H9 (cell line): ENCODE measurements at regions not wholly inside any gene's neighbourhood (a gene's known extent, or its start where the extent isn't known, plus 50 kb on each side); places are given as distances from the start of the nearest gene placed in this dataset.

ENCODE experiments used
- DNase-seq: peaks from one replicate; pipeline ENCODE4 v3.0.0-alpha.2; 2017
- H2AFZ ChIP-seq: one replicate; pipeline ENCODE4 v1.6.1; 2013; ENCODE audit warnings: mild to moderate bottlenecking, low read length, control low read depth, moderate library complexity
- H2AK5ac ChIP-seq: 2 replicates; pipeline ENCODE4 v1.6.1; 2013; ENCODE audit warnings: low read length, control low read depth, mixed read lengths; ENCODE audit not compliant: insufficient read length
- H2BK120ac ChIP-seq: one replicate; pipeline ENCODE4 v1.6.1; 2013; ENCODE audit warnings: low read depth, mild to moderate bottlenecking, low read length, control low read depth, inconsistent platforms; ENCODE audit not compliant: poor library complexity, severe bottlenecking
- H2BK12ac ChIP-seq: 2 replicates; pipeline ENCODE4 v1.6.1; 2013; ENCODE audit warnings: low read length, control low read depth, mixed read lengths, low read depth; ENCODE audit not compliant: insufficient read length
- H2BK15ac ChIP-seq: 2 replicates; pipeline ENCODE4 v1.6.1; 2013; ENCODE audit warnings: low read depth, low read length, control low read depth
- H2BK20ac ChIP-seq: one replicate; pipeline ENCODE4 v1.6.1; 2013; ENCODE audit warnings: low read depth, mild to moderate bottlenecking, low read length, control low read depth, inconsistent platforms; ENCODE audit not compliant: poor library complexity, severe bottlenecking
- H2BK5ac ChIP-seq: 2 replicates; pipeline ENCODE4 v1.6.1; 2013; ENCODE audit warnings: low read length, control low read depth, mixed read lengths; ENCODE audit not compliant: insufficient read length
- H3K14ac ChIP-seq: 2 replicates; pipeline ENCODE4 v1.6.1; 2013; ENCODE audit warnings: low read length, control low read depth; ENCODE audit not compliant: insufficient read depth
- H3K18ac ChIP-seq: 2 replicates; pipeline ENCODE4 v1.6.1; 2013; ENCODE audit warnings: low read depth, mild to moderate bottlenecking, mixed read lengths, low read length, control low read depth; ENCODE audit not compliant: insufficient read length
- H3K23ac ChIP-seq: 2 replicates; pipeline ENCODE4 v1.6.1; 2013; ENCODE audit warnings: low read length, control low read depth, mixed read lengths, low read depth; ENCODE audit not compliant: insufficient read length
- H3K23me2 ChIP-seq: 2 replicates; pipeline ENCODE4 v1.6.1; 2013; ENCODE audit warnings: low read depth, mild to moderate bottlenecking, mixed read lengths, low read length, control low read depth; ENCODE audit not compliant: insufficient read length, poor library complexity, severe bottlenecking
- H3K27ac ChIP-seq: 2 replicates; pipeline ENCODE4 v1.5.1; 2013; ENCODE audit warnings: low read length, control low read depth, mixed read lengths, low read depth; ENCODE audit not compliant: insufficient read length
- H3K27me3 ChIP-seq: 2 replicates; pipeline ENCODE4 v1.6.1; 2013; ENCODE audit warnings: low read length, control low read depth, inconsistent platforms; ENCODE audit not compliant: insufficient read depth
- H3K4ac ChIP-seq: 2 replicates; pipeline ENCODE4 v1.6.1; 2013; ENCODE audit warnings: low read depth, mild to moderate bottlenecking, control low read depth, inconsistent platforms, low read length, moderate library complexity
- H3K4me1 ChIP-seq: 2 replicates; pipeline ENCODE4 v1.6.1; 2013; ENCODE audit warnings: low read length, control low read depth, inconsistent platforms; ENCODE audit not compliant: insufficient read depth
- H3K4me2 ChIP-seq: 2 replicates; pipeline ENCODE4 v1.6.1; 2013; ENCODE audit warnings: low read length, control low read depth, mixed read lengths; ENCODE audit not compliant: insufficient read length, insufficient read depth
- H3K56ac ChIP-seq: 2 replicates; pipeline ENCODE4 v1.6.1; 2013; ENCODE audit warnings: low read depth, mild to moderate bottlenecking, mixed read lengths, low read length, control low read depth; ENCODE audit not compliant: insufficient read length
- H3K79me1 ChIP-seq: 2 replicates; pipeline ENCODE4 v1.6.1; 2013; ENCODE audit warnings: low read depth, mild to moderate bottlenecking, moderate library complexity, low read length, control low read depth, inconsistent platforms; ENCODE audit not compliant: insufficient read depth, poor library complexity, severe bottlenecking
- H3K79me2 ChIP-seq: 2 replicates; pipeline ENCODE4 v1.6.1; 2013; ENCODE audit warnings: low read length, control low read depth, inconsistent platforms; ENCODE audit not compliant: insufficient read depth
- H3K9ac ChIP-seq: 2 replicates; pipeline ENCODE4 v1.6.1; 2013; ENCODE audit warnings: low read length, control low read depth, mixed read lengths; ENCODE audit not compliant: insufficient read length; ENCODE audit errors: extremely low read depth
- H3K9me3 ChIP-seq: one replicate; pipeline ENCODE4 v1.6.1; 2013; ENCODE audit warnings: low read depth, low read length, inconsistent platforms; ENCODE audit not compliant: control insufficient read depth
- H3T11ph ChIP-seq: one replicate; pipeline ENCODE4 v1.6.1; 2013; ENCODE audit warnings: mild to moderate bottlenecking, low read length, control low read depth, inconsistent platforms
- H4K20me1 ChIP-seq: one replicate; pipeline ENCODE4 v1.6.1; 2013; ENCODE audit not compliant: control insufficient read depth, insufficient read length, insufficient read depth
- H4K5ac ChIP-seq: 2 replicates; pipeline ENCODE4 v1.6.1; 2013; ENCODE audit warnings: low read depth, mild to moderate bottlenecking, mixed read lengths, low read length, control low read depth; ENCODE audit not compliant: insufficient read length
- H4K8ac ChIP-seq: replicated peaks from 2 replicates; pipeline ENCODE4 v1.6.1; 2013; ENCODE audit warnings: low read length, control low read depth, mixed read lengths, low read depth; ENCODE audit not compliant: insufficient read length
- H4K91ac ChIP-seq: 2 replicates; pipeline ENCODE4 v1.6.1; 2013; ENCODE audit warnings: low read depth, mild to moderate bottlenecking, moderate library complexity, mixed read lengths, low read length, control low read depth; ENCODE audit not compliant: insufficient read length
- H3K27ac Mint-ChIP-seq, 3 experiments: 2 replicates in 2 of 3; 3 replicates in 1 of 3; pipeline ENCODE4 v1.8.0; 2020 to 2021; ENCODE audit warnings: mixed read lengths in 3 of 3, mild to moderate bottlenecking in 1 of 3, moderate library complexity in 1 of 3
- H3K27me3 Mint-ChIP-seq: 2 replicates; pipeline ENCODE4 v1.8.0; 2021; ENCODE audit warnings: low read depth, mild to moderate bottlenecking, moderate library complexity, mixed read lengths
- H3K36me3 Mint-ChIP-seq, 3 experiments: 2 replicates in 2 of 3; 3 replicates in 1 of 3; pipeline ENCODE4 v1.8.0; 2020 to 2021; ENCODE audit warnings: low read depth in 3 of 3, mixed read lengths in 3 of 3; ENCODE audit not compliant: insufficient read depth in 1 of 3
- H3K4me1 Mint-ChIP-seq, 2 experiments: 2 replicates each; pipeline ENCODE4 v1.8.0; 2020; ENCODE audit warnings: mixed read lengths in 2 of 2
- H3K4me3 Mint-ChIP-seq, 2 experiments: 2 replicates in 1 of 2; 3 replicates in 1 of 2; pipeline ENCODE4 v1.8.0; 2020 to 2021; ENCODE audit warnings: mild to moderate bottlenecking in 2 of 2, mixed read lengths in 2 of 2, moderate library complexity in 1 of 2
- H3K9me3 Mint-ChIP-seq, 2 experiments: 2 replicates in 1 of 2; 3 replicates in 1 of 2; pipeline ENCODE4 v1.8.0; 2020; ENCODE audit warnings: mild to moderate bottlenecking in 2 of 2, mixed read lengths in 2 of 2, moderate library complexity in 1 of 2
- WGBS: extraction: QIAGEN DNeasy Blood & Tissue Kit; methylation state at CpG from one replicate; pipeline ENCODE4 v1.1.7; 2013; ENCODE audit warnings: missing lambda C conversion rate, low lambda C conversion rate, mixed read lengths; ENCODE audit not compliant: insufficient read length; ENCODE audit errors: extremely low coverage; 5-methylcytosine and 5-hydroxymethylcytosine counted together
- TF ChIP-seq, protein P1 (sequence below): fragments of 200-600 bp; sonication (generic); conservative IDR thresholded peaks from 3 replicates; pipeline ENCODE4 v1.8.0; 2021; ENCODE audit warnings: antibody characterized with exemption, mild to moderate bottlenecking

GRCh38 chr16:29311461-29312344 is 94.8 kb downstream of the NPIPB11 start:
- no peak overlapping the region for H3K4me3 Mint-ChIP-seq
- H3K4me1 Mint-ChIP-seq = peaks cover 12 to 18% of the 10 kb centered on the region in 2 experiments
- no peak overlapping the region for H3K18ac ChIP-seq
- H3K27me3 Mint-ChIP-seq = peaks cover 2% of the 10 kb centered on the region
- H3K36me3 Mint-ChIP-seq = no peaks in the 10 kb centered on the region; a peak in 1 of 7 replicates
- H3T11ph ChIP-seq = no peak overlapping the region
- H3K9me3 Mint-ChIP-seq = no peaks in the 10 kb centered on the region
- no peak overlapping the region for H4K5ac ChIP-seq
- H3K27me3 ChIP-seq = no peaks in the 10 kb centered on the region
- TF ChIP-seq, protein P1, sequence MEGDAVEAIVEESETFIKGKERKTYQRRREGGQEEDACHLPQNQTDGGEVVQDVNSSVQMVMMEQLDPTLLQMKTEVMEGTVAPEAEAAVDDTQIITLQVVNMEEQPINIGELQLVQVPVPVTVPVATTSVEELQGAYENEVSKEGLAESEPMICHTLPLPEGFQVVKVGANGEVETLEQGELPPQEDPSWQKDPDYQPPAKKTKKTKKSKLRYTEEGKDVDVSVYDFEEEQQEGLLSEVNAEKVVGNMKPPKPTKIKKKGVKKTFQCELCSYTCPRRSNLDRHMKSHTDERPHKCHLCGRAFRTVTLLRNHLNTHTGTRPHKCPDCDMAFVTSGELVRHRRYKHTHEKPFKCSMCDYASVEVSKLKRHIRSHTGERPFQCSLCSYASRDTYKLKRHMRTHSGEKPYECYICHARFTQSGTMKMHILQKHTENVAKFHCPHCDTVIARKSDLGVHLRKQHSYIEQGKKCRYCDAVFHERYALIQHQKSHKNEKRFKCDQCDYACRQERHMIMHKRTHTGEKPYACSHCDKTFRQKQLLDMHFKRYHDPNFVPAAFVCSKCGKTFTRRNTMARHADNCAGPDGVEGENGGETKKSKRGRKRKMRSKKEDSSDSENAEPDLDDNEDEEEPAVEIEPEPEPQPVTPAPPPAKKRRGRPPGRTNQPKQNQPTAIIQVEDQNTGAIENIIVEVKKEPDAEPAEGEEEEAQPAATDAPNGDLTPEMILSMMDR = no peak
- no peaks in the 10 kb centered on the region for H3K79me1 ChIP-seq
- H4K91ac ChIP-seq = no peak overlapping the region
- no peak overlapping the region for H2BK20ac ChIP-seq
- H2AFZ ChIP-seq = no peak overlapping the region
- H3K14ac ChIP-seq = no peak overlapping the region
- no peak overlapping the region for H2BK120ac ChIP-seq
- no peak for DNase-seq
- no peak overlapping the region for H3K4me2 ChIP-seq
- no peak overlapping the region for H2BK12ac ChIP-seq
- H3K56ac ChIP-seq = no peak overlapping the region
- no peak overlapping the region for H3K23ac ChIP-seq
- WGBS = no CpG with 5 or more reads among the region's 20 CpGs
- no peaks in the 10 kb centered on the region for H3K79me2 ChIP-seq
- H3K27ac ChIP-seq = no peak overlapping the region
- H3K9me3 ChIP-seq = no peaks in the 10 kb centered on the region
- H2AK5ac ChIP-seq = no peak overlapping the region
- H3K23me2 ChIP-seq = no peaks in the 10 kb centered on the region
- no peaks in the 10 kb centered on the region for H3K4me1 ChIP-seq
- H4K20me1 ChIP-seq = no peaks in the 10 kb centered on the region
- H2BK15ac ChIP-seq = no peak overlapping the region
- H2BK5ac ChIP-seq = no peak overlapping the region
- H4K8ac ChIP-seq = no peak overlapping the region
- H3K4ac ChIP-seq = no peak overlapping the region
- H3K27ac Mint-ChIP-seq = no peak overlapping the region; a peak in 1 of 7 replicates
- no peak overlapping the region for H3K9ac ChIP-seq
